ENCODE measurements at regions not wholly inside any gene's neighbourhood (a gene's known extent, or its start where the extent isn't known, plus 50 kb on each side); places are given as distances from the start of the nearest gene placed in this dataset.

DNA sequence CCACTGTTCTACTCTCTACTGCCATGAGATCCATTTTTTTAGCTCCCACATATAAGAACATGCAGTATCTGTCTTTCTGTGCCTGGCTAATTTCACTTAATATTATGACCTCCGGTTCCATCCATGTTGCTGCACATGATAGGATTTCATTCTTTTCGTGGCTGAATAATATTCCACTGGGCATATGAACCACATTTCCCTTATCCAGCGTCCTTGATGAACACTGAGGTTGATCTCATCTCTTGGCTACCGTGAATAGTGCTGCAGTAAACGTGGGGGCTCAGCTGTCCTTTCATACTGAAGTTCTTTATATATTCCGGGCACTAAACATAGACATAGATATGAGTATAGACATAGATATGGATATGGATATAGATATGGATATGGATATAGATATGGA is 109.3 kb upstream of the TNRC6C start:
- DNase-seq = no peak

DNA sequence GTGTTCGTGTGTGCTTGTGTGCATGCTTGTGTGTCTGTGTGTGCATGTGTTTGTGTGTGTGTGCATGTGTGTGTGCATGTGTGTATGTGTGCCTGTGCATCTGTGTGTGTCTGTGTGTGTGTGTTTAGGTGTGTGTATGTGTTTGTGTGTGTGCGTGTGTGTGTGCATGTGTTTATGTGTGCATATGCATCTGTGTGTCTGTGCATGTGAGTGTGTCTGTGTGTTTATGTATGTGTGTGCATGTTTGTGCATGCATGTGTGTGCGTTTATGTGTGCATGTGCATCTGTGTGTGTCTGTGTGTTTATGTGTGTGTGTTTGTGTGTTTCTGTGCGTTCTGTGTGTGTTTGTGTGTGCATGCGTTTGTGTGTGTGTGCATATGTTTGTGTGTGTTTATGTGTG is 106.6 kb upstream of the TNRC6C start:
- no peak for DNase-seq

DNA sequence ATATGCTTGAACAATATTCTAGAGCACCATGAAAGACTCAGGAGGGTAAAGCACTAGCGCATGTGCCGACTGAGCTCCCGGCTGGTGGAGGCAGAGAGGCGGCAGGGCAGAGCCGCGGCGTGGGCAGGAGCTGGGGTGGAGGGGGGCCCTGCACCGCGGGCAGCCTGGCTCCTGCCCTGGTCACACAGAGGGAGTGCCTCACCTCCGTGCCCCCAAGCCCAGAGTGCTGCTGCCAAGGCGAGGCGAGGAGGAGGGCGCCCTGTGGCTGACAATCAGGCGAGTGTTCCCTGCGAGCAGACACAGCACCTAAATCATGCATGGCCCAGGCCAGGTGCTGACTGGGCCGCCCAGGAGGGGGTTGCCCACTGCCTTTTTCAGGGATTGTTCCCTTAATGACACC is 105.8 kb upstream of the TNRC6C start:
- no peak for DNase-seq

DNA sequence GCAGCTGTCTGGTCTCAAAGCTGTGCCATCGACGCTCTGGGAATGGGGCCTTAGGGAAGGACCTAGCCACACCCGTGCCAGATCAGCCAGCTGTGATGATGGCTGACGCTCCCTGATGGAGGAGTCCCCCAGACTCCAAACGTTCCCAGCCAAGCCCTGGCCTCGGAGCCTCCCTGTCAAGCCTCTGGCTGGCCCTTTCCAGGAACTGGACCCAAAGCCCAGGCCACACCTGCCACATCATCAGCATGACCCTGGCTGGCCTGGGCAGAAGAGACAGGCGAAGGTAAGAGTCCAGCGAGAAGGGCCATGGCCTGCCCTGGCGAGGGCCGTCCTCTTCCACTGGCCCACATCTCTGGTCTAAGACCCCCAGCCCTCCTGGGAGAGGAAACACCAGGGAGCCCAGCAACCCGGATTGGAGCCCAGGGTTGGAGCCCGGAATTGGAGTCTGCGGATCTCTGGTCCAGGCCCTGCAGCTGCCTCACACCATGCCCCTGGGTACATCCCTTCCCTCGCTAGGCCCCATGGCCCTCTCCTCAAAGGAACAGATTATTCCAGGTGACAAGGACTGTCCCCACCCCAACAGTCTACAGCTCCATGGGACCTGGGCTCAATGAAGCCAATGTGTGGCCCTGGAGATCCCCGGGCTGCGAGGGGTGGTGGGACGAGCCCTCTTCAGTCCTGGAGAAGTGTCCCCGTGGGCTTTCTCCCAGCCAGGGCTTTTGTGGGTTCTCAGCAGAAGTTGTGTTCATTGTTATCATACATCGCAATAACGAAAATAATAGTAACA is 105.1 kb upstream of the TNRC6C start:
- no peak for DNase-seq

DNA sequence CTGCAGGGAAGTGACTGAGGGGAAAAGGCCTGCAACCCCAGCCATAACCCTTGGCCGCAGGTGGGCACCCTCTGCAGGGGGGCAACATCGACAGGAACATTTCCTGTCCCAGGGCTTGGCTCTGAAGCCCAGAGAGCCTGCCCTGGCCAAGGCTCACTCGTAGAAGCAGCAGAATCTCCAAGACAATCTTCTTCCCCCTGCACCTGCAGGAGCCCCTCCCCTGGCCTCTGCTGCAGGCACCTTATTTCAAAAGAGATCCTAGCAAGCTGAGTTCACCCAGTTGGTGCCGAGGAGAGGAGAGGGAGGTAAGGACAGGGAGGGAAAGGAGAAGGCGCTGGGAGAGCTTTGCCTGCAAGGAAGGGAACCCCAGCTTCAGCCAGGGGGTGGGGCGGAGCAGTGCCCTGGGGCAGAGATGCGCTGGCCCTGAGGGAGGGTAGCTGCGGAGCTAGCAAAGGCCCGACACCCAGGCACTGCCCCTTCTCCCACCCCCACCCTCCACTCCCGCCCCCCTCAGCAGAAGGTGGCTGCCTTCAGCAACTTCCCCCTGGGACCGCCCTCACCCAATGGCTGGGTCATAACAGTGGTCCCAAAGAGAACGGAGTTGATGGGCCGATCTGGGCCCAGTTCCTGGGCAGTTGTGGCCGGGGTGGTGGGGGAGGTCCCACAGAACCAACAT is 104.3 kb upstream of the TNRC6C start:
- DNase-seq = no peak

GRCh38 chr17:77854759-77855745 is 103.5 kb upstream of the TNRC6C start:
- no peak for DNase-seq

DNA sequence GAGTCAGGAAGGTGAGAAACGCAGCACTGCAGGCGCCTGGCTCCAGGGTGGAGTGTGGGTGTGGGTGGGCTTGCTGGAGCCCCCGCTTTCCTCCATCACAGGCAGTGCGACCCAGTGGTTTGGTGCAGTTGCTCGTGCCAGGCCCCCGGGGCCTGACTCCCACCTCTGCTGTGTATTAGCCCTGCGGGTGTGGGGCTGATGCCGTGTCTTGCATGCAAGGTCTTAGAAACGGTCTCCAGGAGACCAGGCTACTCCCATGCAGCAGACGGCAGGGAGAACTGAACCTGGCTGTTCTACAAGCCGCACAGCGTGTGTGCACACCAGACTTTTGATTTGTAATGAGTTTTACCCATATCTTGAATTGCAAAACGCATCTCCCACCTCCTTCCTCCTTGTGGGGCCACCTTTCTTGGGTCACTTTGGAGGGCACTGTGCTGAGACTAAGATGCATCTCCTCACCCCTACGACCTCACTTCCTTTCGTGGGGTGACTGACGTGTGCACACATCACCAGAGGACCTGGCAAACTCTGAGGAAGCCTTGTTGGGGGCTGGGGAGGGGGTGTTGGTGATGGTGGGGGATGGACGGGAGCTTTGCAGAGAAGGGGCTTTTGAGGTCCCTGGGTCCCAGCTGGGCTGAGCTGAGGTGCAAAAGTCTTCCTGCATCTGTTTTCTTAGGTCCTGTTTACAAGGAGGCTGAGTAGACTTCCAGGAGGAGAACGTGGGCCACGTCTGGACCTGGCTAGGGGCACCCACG is 101.8 kb upstream of the TNRC6C start:
- no peak for DNase-seq

DNA sequence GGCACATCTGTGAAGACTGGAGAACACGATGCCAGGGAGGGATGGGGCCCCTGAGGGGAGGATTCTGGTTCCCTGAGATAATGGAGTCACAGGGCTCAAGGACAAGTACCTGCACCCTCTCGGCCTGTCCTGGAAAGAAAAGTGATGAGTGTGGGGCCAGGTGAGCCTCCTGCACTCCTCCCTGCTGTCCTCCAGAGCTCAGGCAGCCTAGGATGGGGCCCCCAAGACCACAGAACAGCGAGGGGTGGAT is 101.3 kb upstream of the TNRC6C start:
- no peak for DNase-seq

GRCh38 chr17:77857613-77858012 is 100.9 kb upstream of the TNRC6C start:
- peak; percentile 34 for DNase-seq

- DNase-seq = no peak
Measured at GRCh38 chr17:77858291-77859034, 100.0 kb upstream of the TNRC6C start.

DNA sequence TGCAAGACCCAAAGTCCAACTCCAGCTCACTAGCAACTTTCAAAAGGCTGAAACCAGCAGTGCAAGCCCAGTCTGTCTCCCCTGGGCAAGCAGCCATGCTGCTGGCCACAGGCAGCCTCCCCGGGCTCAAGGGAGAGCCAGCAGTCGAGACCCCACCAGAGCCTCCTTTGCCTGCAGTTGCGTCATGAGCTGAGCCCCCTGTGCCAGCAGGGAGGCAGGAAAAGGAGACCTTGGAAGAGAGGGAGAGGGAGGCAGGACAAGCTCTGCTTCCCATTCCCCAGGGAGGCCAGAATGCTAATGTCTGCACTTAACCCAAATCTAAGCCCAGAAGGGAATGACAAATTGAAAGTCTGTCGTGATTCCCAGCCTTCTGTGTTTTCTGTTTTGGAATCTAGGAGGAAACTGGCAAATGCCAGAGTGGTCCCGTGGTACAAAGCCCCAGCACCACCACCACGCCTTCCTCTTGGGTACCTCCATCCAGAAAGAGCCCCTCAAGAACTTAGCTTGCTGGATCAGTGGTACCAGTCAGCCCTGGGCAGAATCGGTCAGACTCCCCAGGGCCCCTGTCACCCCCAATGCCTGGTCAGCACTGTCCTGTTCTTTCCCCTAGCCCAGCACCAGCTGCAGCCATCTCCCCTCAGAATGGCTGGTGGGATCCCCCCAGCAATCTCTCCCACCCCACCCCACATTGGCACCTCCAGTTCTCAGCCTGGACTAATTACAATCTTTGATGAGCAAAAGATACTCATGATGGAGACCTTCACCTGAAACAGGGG is 99.3 kb upstream of the TNRC6C start:
- no peak for DNase-seq

- no peak for DNase-seq
Measured at GRCh38 chr17:77861133-77861695, 97.3 kb upstream of the TNRC6C start.

- DNase-seq = no peak
Measured at GRCh38 chr17:77861981-77862645, 96.4 kb upstream of the TNRC6C start.

DNA sequence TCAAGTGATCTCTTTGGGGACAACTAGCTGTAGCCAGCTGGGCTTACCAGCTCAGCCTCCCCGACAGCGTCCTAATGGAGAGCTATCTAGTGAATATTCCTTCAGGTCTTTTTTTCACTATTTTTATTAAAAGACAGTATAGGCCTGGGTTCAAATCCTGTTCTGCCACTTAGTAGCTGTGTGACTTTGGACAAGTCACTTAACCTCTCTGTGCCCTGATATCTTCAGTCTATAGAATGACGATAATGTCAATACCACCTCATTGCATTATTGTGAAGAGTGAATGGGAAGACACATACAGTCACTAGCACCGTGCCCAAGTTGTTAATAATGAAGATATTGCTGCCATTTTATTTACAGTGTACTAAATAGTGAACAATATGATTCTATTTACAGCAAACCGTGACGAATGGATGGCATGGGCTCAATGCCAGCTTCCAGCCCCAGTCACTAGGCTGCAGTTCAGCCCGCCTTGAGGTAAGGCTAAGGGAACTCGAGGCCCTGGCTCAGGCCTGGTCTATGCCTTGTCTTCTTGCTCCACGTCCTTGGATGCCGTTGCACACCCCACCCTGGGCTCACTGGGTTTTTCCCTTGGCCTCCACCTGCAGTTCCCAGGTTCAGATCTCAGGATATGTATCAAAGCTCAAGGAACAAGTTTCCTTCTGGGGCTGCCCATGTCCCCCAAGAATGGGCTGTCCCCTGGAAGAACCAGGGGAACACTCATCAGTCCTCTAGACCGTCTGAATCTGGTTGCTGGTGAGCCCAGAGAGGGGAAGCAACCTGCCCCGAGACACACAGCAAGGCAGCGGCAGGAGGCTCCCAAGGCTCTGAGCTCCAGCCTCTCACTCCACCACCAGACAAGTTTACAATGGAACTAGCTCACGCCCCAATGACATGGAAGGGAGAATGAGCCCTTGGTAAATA is 95.4 kb upstream of the TNRC6C start:
- no peak for DNase-seq

DNA sequence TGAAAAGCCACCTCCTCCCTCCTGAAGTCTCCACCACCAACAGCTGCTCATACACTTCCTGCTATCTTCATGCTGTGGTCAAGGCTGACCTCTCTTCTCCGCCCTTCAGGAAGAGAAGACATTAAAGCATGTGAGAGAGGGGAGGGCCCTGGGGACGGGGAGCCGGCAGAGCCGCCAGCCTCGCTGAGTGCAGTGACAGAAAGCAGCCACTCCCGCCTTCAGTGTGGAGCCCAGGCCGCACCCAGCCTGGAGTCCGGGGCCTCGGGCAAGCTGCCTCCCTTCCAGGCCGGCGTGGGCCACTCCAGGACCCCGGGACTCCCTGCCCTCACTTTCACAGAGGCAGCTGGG is 94.7 kb upstream of the TNRC6C start:
- no peak for DNase-seq

DNA sequence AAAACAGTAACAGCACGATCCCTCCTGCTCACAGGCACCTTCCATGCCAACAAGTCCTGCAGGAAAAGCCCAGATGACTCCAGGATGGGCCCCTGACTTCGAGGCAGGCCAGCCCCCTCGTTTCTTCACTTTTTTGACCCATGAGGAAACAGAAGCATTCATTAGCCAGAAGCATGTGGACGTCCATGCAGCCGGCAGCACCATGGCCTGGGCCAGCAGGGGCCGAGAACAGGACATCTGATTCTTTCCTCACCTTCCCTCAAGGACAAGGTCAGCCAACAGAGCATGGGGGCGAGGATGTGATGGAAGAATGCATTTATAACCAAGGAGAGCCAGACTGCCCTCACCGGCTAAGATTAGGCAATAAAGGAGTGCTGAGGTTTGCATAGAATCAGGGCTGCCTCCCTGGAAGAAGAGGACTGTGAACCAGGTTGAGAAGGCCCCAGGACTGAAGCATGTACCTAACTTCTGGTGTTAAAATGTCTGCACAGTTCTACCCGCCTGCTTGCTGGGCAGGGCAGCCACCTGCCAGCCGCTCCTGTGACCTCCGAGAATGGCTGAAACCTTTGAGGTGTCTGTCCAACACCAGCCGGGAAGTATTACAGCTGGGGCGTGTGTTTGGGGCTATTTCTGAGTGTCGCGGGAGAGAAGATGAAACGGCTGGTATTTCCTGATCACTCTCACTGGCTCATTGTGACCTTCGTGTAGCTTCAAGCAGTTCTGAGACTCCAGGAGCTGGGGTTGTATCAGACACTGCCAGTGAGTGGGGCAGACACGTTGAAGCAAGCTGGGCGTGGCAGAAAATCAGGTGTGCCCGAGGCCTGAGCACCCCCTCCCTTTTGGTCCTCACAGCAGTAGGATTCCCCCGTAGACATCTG is 94.0 kb upstream of the TNRC6C start:
- DNase-seq = no peak

DNA sequence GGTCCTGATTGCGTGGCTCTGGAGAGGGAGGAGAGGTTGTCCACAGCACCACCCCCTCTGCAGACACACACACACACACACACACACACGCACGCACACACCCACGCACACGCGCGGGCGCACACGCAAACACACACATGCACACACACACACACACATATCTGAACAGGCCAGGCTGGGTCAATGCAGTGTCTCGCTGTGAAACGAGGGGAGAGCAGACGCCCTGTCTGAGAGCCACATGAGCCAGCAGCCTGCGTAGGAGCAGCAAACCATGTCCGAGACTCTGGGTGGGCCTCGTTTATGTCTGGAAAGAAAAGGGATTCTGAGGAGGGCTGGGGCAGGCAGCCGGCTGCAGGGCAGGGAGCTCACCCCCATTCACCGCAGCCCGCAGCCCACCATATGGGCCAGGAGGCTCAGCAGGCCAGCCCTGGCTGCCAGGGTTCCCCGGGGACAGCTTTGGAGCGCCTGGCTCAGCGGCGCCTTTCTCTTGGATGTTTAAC is 93.3 kb upstream of the TNRC6C start:
- DNase-seq = no peak

- DNase-seq = no peak
Measured at GRCh38 chr17:77865716-77866115, 92.8 kb upstream of the TNRC6C start.
